Sigmoid colon (tissue), 6 donors: ENCODE measurements at regions not wholly inside any gene's neighbourhood (a gene's known extent, or its start where the extent isn't known, plus 50 kb on each side); places are given as distances from the start of the nearest gene placed in this dataset.

Source experiments
- DNase-seq: peaks from one replicate; pipeline ENCODE4 v3.0.0-alpha.2; 2019
- H3K27ac ChIP-seq, 4 donors: fragments of 200-600 bp; sonication (generic); one replicate each; pipeline ENCODE4 v1.5.1; 2016 to 2019; ENCODE audit warnings: mild to moderate bottlenecking in 1 of 4
- H3K27me3 ChIP-seq, 3 donors: fragments of 200-600 bp; sonication (generic); one replicate each; pipeline ENCODE4 v1.5.1; 2019; ENCODE audit warnings: mild to moderate bottlenecking in 1 of 3
- H3K36me3 ChIP-seq, 4 donors: fragments of 200-600 bp; sonication (generic); one replicate each; pipeline ENCODE4 v1.5.1; 2016 to 2019
- H3K4me1 ChIP-seq, 4 donors: fragments of 200-600 bp; sonication (generic); one replicate each; pipeline ENCODE4 v1.5.1; 2017 to 2019
- H3K4me3 ChIP-seq, 4 donors: fragments of 200-600 bp; sonication (generic); one replicate each; pipeline ENCODE4 v1.5.1; 2017 to 2019; ENCODE audit warnings: mild to moderate bottlenecking in 2 of 4, moderate library complexity in 1 of 4
- H3K9me3 ChIP-seq, 4 donors: fragments of 200-600 bp in 3 of 4; sonication (generic) in 3 of 4; one replicate each; pipeline versions ENCODE4 v1.5.1 to v1.6.1; 2013 to 2019
- EP300 ChIP-seq, 4 donors: sonication (generic); formaldehyde crosslinking; IDR thresholded peaks; one replicate each; pipeline ENCODE4 v1.6.1; 2017; ENCODE audit warnings: antibody characterized with exemption in 4 of 4
- POLR2A ChIP-seq, 2 donors: fragments of 450-650 bp; IDR thresholded peaks; one replicate each; pipeline ENCODE4 v1.6.1; 2016; ENCODE audit warnings: antibody characterized with exemption in 2 of 2, mild to moderate bottlenecking in 2 of 2, moderate library complexity in 2 of 2
- POLR2AphosphoS5 ChIP-seq, 4 donors: sonication (generic); formaldehyde crosslinking; IDR thresholded peaks; one replicate each; pipeline ENCODE4 v1.6.1; 2017; ENCODE audit warnings: antibody characterized with exemption in 4 of 4
- WGBS, 2 donors: extraction: QIAGEN DNeasy Blood & Tissue Kit; methylation state at CpG; one replicate each; pipeline ENCODE4 v1.1.7; 2013; 5-methylcytosine and 5-hydroxymethylcytosine counted together
- intact Hi-C: fragments of 100-400 bp; cut with DNase I; formaldehyde crosslinking; loops from one replicate; pipeline ENCODE4 v1.15.1; 2023
- TF ChIP-seq, protein P1 (sequence below), 4 experiments: fragments of 450-650 bp in 3 of 4; fragments of 200-600 bp in 1 of 4; IDR thresholded peaks; one replicate each; pipeline ENCODE4 v1.5.1; 2016 to 2019; ENCODE audit warnings: antibody characterized with exemption in 4 of 4, mild to moderate bottlenecking in 3 of 4, moderate library complexity in 2 of 4
- donor health status: healthy with polysubstance abuse.
- donor health status: healthy.

DNA sequence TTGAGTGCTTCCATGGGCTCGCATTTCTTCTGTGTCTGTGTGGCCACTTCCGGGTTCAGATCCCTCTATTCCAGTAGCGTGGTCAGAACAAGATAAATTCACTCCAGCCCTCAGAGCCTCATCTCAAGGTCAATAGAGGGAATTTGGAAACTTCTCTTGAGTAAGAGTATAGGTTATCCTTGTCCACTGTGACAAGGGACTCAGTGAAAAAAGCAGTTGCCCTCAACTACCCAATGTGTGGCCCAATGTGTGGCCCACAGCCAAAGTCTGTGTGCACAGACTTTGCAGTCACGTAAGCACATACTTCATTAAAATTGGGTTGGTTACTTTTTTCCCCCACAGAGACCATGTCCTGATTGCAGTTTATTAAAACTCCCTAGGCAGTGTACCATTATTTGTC is 305.6 kb upstream of the SEMA6D start:
- Histone ChIP-seq H3K9me3 (no peaks in the 10 kb centered on the region), H3K27me3 (no peaks in the 10 kb centered on the region), H3K36me3 (no peaks in the 10 kb centered on the region), H3K4me3 (no peak overlapping the region), H3K4me1 (peaks cover 0 to 7% (median 2%) of the 10 kb centered on the region in 4 donors), H3K27ac (no peak overlapping the region)
- TF ChIP-seq, protein P1, sequence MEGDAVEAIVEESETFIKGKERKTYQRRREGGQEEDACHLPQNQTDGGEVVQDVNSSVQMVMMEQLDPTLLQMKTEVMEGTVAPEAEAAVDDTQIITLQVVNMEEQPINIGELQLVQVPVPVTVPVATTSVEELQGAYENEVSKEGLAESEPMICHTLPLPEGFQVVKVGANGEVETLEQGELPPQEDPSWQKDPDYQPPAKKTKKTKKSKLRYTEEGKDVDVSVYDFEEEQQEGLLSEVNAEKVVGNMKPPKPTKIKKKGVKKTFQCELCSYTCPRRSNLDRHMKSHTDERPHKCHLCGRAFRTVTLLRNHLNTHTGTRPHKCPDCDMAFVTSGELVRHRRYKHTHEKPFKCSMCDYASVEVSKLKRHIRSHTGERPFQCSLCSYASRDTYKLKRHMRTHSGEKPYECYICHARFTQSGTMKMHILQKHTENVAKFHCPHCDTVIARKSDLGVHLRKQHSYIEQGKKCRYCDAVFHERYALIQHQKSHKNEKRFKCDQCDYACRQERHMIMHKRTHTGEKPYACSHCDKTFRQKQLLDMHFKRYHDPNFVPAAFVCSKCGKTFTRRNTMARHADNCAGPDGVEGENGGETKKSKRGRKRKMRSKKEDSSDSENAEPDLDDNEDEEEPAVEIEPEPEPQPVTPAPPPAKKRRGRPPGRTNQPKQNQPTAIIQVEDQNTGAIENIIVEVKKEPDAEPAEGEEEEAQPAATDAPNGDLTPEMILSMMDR (IDR thresholded peaks at IDR 0.05) = no peak
- TF ChIP-seq POLR2AphosphoS5 (IDR thresholded peaks at IDR 0.05) = no peak
- TF ChIP-seq EP300 (IDR thresholded peaks at IDR 0.05) = no peak
- no peak for TF ChIP-seq POLR2A (IDR thresholded peaks at IDR 0.05)
- 92 to 93% methylated on average over 4 of the region's 4 CpGs for WGBS, 2 donors
- DNase-seq = no peak
- intact Hi-C loops = no loop called here

DNA sequence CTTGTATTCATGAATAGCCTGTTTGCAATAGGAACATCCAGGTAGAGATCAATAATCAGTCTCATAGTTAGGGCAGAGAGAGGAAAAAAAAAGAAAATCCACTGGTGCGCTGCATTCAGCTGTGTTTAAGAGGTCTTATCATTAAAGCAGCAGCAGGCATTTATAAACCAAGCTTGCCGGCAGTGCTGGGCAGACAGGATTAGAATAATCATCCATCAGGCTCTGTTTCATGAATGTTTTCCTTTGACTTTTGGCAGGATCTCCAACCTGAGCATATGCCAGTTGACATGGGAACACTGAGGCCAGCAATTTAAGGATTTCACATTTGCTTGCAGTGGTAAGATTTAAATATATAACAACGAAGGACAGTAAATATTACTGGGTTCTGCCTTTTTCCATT is 305.2 kb upstream of the SEMA6D start:
- no peak overlapping the region for H3K27ac ChIP-seq
- 77 to 83% methylated on average over 3 of the region's 3 CpGs for WGBS, 2 donors
- H3K9me3 ChIP-seq = no peaks in the 10 kb centered on the region
- H3K4me1 ChIP-seq = peaks cover 0 to 7% (median 2%) of the 10 kb centered on the region in 4 donors
- H3K4me3 ChIP-seq = no peak overlapping the region
- no peak for TF ChIP-seq POLR2AphosphoS5 (IDR thresholded peaks at IDR 0.05)
- TF ChIP-seq EP300 (IDR thresholded peaks at IDR 0.05) = no peak
- TF ChIP-seq POLR2A (IDR thresholded peaks at IDR 0.05) = no peak
- TF ChIP-seq, protein P1 (IDR thresholded peaks at IDR 0.05) = no peak
- intact Hi-C loops = no loop called here
- no peaks in the 10 kb centered on the region for H3K27me3 ChIP-seq
- DNase-seq = no peak
- H3K36me3 ChIP-seq = no peaks in the 10 kb centered on the region

DNA sequence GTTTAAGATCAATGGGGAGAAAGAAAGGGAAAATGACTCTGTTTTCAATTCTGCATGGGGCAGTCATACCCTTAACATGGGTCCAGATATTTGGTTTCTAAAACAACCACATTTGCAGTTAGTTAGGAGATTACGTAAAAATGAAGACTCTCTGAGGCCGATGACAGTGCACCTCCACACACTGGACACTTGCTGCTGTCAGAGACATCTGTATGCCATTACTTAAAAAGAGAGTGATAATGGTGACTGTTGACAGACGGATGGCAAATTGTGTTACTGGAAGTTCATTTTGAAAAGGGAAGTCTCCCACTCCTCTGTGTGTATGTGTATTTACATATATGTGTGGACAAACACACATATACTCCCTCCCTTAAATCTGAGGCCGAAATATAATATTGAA is 304.5 kb upstream of the SEMA6D start:
- Histone ChIP-seq H3K27me3 (no peaks in the 10 kb centered on the region), H3K27ac (no peak overlapping the region), H3K4me1 (peaks cover 0 to 7% (median 2%) of the 10 kb centered on the region in 4 donors), H3K9me3 (no peaks in the 10 kb centered on the region), H3K36me3 (no peaks in the 10 kb centered on the region), H3K4me3 (no peak overlapping the region)
- WGBS, 2 donors = 93 to 95% methylated on average over 4 of the region's 4 CpGs
- TF ChIP-seq POLR2AphosphoS5 (IDR thresholded peaks at IDR 0.05) = no peak
- TF ChIP-seq POLR2A (IDR thresholded peaks at IDR 0.05) = no peak
- no peak for TF ChIP-seq EP300 (IDR thresholded peaks at IDR 0.05)
- DNase-seq = no peak
- intact Hi-C loops = no loop called here

DNA sequence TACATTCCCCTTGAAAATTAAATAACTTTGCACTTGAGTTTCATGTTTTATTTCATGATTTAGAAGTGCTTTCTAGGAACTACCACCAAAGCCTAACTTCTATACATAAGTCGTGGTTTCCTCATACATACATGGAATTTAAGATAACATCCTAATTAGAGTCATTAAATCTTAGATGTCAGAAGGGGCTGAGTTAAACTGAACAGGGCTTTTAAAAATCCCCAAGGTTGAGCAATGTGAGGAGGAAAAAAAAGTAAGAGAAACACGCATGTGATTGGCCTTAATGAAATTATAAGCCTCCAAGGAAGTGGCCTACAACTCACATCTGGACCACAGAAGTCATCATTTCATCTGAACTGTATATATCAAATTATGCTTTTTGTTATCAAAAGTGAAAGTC is 303.1 kb upstream of the SEMA6D start:
- H3K9me3 ChIP-seq = no peaks in the 10 kb centered on the region
- peaks cover 0 to 7% (median 2%) of the 10 kb centered on the region in 4 donors for H3K4me1 ChIP-seq
- no peak for TF ChIP-seq POLR2A (IDR thresholded peaks at IDR 0.05)
- TF ChIP-seq EP300 (IDR thresholded peaks at IDR 0.05) = no peak
- TF ChIP-seq, protein P1 (IDR thresholded peaks at IDR 0.05) = no peak
- no peak for TF ChIP-seq POLR2AphosphoS5 (IDR thresholded peaks at IDR 0.05)
- DNase-seq = no peak
- no peak overlapping the region for H3K4me3 ChIP-seq
- intact Hi-C loops = no loop called here
- no peaks in the 10 kb centered on the region for H3K27me3 ChIP-seq
- no peaks in the 10 kb centered on the region for H3K36me3 ChIP-seq
- no peak overlapping the region for H3K27ac ChIP-seq
- WGBS, 2 donors = 53 to 79% methylated on average over 2 of the region's 2 CpGs

GRCh38 chr15:47415539-47415971 is 301.8 kb upstream of the SEMA6D start:
- no peak for TF ChIP-seq POLR2AphosphoS5 (IDR thresholded peaks at IDR 0.05)
- TF ChIP-seq, protein P1 (IDR thresholded peaks at IDR 0.05) = no peak
- no peak for TF ChIP-seq EP300 (IDR thresholded peaks at IDR 0.05)
- no peak for TF ChIP-seq POLR2A (IDR thresholded peaks at IDR 0.05)
- Histone ChIP-seq H3K27me3 (no peaks in the 10 kb centered on the region), H3K27ac (no peak overlapping the region), H3K4me3 (no peak overlapping the region), H3K9me3 (no peaks in the 10 kb centered on the region), H3K36me3 (no peaks in the 10 kb centered on the region), H3K4me1 (peaks cover 0 to 7% (median 2%) of the 10 kb centered on the region in 4 donors)
- intact Hi-C loops = no loop called here
- WGBS, 2 donors = 73 to 89% methylated on average over 1 of the region's 1 CpG
- no peak for DNase-seq
